ENCODE measurements at regions not wholly inside any gene's neighbourhood (a gene's known extent, or its start where the extent isn't known, plus 50 kb on each side); places are given as distances from the start of the nearest gene placed in this dataset.

DNA sequence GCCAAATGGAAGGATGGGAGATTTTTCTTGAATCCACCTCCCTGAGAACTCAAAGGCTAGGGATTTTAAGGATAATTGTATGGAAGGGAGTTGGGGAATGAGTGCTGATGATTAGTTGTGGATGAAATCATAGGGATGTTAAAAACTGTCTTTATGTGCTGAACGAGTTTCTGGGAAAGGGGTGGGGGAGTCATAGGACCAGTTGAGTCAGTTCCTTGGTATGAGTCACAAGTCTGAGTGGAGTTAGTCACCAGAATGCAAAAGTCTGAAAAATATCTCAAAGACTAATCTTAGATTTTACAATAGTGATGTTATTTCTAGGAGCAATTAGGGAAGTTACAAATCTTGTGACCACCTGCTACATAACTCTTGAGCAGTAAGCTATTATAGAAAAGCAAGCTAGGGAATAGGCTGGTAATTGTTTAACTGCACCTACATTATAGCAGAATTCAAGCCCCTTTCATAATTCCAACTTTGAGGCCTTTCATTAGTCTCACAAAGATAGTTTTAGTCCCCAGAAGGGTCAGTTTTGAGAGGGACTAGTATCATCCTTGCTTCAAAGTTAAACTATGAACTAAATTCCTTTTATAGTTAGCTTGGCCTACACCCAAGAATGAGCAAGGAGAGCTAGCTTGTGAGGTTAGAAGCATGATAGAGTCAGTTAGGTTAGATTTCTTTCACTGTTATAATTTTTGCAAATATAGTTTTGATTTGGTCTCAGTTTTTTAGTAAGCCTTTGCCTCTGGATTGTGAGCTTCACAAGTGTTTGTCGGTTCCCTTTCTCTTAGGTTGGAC is 668.0 kb downstream of the ETS1 start:
- DNase-seq, result no peak

DNA sequence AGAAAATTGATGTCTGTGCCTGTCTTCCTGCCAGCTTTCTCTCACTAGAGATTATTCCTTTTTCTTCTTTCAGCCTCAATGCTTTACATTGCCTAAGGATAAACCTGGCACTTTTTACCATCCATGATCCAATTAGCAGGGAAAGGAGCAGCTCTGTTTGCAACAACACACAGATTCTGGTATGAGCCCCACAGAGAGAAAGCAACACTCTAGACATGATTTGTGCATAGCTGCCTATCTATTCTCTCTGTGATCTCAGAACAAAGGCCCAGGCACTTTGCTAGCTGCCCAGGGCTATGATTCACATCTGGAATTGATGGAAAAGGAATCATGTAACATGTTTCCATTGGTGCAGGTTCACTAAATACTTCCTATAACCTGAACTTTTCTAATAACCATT is 685.0 kb downstream of the ETS1 start:
- DNase-seq, result no peak

DNA sequence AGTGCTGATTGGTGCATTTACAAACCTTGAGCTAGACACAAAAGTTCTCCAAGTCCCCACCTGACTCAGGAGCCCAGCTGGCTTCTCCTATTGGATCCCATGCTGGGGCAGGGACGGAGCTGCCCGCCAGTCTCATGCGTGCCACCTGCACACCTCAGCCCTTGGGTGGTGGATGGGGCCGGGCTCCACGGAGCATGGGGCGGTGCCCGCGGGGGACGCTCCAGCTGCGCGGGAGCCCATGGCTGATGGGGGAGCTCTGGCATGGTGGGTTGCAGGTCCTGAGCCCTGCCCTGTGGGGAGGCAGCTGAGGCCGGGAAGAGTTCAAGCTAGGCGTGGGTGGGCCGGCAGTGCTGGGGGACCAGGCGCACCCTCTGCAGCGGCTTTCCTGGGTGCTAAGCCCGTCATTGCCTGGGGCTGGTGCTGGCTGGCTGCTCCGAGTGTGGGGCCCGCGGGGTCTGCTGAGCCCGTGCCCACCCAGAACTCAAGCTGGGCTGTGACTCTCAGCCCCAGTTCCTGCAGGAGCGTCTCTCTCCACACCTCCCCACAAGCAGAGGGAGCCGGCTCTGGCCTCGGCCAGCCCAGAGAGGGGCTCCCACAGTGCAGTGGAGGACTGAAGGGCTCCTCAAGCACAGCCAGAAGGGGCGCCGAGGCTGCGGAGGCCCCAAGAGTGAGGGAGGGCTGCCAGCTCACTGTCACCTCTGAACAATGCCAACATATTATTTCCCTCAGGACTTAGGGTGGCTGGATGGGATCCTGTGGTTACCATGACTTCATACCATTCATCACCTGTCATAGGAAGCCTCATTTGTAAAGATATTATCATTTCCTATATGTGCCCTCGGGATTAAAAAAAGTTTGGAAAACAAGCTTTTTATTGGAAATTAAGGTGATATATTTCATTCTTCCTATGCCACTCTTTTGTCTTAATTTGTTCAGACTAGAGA is 688.7 kb downstream of the ETS1 start:
- no peak for DNase-seq

DNA sequence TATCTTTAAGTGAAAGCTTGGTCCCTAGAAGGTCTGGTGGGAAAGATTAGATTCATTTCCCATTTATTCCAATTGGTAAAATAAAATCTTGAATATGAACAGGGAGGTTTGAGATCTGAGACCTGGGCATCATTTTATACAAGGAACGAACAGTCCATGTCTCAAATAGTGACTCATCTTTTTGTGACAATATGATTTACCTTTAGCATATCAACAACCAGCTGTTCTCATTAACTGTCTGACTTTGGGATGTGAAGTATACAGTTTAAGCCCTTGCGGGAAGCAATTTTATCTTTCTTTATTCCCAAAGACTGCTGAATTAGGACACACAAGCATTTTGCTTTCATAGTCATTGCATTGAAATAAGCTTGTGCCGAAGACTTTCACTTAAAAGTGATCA is 691.6 kb downstream of the ETS1 start:
- DNase-seq, result no peak

DNA sequence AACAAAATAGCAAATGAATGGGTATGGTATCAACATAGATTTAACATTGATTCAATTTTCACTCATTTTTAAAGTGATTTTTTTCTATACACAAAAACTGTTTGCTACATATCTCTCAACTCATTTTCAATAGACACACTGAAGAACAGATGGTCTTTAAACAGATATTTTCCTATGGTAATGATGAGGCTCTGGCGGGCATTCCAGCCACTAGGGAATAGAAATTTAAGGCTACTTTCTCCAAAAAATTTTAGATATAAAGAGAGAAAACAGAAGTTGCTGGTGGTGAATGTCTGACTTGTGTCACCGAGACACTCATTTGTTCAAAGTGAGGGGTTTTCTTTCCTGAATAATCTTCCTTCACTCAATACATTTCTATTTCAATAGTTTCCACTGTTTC is 693.0 kb downstream of the ETS1 start:
- DNase-seq, result no peak

DNA sequence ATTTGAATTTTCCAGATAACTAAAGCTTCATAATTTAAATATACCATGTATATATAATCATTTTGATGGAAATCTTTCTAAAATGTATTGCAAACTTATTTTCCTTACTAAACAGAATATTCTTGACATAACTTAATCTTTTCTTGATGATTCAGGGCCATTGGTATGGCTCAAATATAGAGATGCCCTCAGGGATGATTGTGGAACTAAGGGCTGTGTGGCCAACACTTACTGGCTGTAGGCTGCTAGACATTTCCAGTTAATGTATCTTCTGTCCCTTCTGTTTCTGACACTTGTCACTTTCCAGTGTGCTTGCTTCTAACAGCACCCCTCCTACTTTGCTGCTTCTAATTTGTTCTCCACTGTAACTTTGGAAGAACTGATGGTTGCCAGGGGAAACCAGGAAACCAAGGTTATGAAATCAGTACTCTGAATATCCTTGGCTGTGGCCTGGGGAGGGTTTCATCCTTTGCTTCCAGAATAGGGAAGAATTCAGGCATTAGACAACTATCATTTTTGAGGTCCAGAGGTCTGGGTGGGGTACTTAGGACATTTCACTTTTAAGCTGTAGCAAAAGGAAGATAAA is 697.2 kb downstream of the ETS1 start:
- DNase-seq, result no peak

DNA sequence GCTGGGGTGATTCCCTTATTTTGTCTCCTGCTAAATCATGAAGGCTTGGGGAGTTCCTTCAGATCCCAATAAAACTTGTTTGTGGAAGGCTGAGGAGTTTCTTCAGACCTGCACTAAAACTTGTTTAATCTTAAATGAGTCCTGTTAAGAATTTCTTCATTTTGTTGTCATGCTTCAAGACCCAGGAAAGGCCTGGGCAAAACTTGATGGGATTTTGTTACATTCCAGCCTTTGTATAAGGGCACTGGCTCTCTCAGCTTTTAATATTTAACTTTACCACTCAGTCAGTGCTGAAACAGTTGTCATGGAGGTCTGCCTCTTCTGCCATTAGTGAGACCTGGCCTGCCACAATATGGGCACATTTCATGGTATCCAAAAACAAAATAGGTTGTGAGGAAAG is 699.0 kb downstream of the ETS1 start:
- no peak for DNase-seq

DNA sequence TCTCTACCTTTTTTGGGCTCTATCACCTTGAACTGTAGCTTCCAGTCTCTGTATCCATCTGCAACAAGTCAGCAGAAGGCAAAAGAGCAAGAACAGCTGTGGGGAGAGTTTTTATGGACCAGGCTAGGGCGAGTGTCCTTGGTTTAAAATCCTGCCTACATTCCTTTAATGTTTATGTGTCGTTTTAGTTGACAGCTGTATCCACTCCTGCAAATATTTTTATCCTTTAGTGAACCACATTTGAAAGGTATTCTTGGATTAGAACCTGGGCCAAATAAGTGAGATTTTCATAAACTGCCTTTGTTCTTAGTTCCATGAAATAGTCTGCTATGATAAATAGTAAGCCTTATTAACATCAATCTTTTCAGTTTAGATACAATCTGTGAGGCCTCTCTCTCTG is 712.2 kb downstream of the ETS1 start:
- no peak for DNase-seq

DNA sequence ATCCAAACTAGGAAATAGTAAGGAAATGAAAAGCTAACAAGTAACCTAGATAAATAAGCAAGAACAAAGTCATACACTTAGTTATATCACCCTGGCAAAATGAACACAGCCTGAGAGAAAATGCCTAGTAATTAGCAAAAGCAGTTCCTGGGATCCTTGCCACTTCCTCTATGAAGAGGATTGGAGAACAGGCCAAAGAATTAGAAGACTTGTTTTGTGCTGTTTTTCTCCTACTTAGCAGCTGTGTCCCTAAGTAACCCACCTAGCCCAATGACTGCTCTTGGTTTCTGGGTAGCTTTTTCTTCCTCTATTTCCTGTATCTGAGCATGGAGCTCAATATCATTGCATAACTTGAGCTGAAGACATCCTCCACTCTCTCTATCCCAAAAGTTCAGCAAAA is 713.9 kb downstream of the ETS1 start:
- DNase-seq, result no peak

DNA sequence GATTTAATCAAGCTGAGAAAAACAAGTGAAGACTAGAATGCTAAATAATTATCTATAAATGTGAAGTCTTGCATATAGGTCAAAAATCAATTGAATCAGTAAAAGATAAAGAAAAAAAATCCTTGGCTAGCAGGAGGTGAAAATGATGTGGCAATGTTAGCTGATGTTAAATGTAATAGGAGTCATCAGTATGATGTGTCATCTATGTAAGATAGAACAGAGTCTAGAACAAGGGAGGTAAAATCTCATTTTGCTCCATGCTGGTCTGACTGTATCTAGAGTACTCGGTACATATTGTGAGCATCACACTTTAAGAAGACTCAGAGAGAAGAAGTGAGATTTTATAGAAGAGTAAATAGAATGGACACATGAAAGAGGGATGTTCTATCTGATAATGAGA is 721.2 kb downstream of the ETS1 start:
- DNase-seq, result no peak

DNA sequence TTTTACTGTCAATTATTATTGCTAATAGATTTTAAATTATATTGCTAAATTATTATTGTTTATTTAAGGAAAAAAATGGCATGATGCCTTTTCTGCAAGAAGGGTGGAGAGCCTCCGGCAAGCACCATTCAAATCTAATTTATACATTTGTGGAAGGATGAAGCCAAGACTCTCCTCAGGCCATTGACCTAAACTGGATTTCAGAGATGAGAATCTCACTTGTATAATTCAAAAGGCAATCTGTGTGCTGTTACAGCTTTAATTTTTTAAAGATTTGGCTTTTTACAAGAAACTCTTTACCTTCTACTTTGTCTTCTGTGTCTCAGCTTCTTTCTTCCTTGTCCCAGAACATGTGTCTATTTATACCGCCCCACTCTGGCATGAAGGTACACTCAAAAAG is 722.5 kb downstream of the ETS1 start:
- DNase-seq, result no peak

DNA sequence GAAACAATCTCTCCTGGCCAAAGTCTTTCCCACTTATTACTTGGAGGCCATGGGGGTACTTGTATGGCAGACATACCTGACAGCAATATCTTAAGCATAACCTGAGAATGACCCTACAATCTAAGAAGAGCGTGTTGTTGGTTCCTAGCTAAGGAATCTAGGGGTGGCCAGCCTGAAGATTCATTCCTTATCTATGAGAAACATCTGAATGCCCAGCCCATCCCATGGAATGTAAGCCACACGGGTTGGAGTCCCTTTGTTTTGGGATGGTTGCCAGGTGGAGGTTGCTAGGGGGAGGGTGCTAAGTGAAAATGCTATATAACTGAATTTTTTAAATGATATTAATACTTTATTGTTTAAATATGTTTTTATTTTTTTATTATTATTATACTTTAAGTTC is 725.0 kb downstream of the ETS1 start:
- DNase-seq, result no peak

DNA sequence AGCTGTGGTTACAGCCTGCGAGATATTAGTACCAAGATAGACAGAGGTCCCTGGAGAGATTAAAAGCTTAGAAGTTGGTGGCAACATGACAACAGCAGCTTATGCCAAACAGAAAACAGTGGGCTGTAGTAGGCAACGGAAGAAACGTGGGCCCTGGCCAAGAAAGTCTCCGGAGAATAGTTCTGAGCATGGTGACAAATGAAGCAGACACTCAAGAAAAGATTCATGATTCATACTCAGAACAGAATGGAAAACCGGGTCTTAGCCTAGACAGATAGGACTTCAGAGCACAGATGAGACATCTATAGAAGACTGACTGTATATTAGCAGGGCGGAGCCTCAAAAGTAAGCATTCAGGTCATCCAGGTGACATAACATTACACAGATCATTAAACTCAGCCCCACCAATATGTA is 727.4 kb downstream of the ETS1 start:
- DNase-seq, result no peak

DNA sequence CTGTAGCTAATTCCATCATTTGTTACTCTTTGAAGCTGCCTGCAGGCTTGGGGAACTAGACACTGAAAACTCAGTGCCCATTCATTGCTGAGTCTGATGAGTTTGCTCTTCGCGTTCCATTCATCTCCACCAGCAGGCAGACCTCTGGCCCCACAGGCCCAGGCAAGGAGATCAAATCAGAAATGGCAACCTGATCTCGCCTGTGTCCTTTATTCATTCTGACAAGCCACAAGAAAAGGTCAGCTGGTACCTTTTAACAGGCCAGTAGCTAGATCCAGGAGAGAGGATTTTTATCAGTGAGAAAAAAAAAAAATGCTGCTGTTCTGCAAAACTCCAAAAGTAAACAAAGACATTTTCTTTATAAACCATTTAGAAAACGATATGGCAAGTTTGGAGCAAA is 742.5 kb downstream of the ETS1 start:
- DNase-seq, result no peak

DNA sequence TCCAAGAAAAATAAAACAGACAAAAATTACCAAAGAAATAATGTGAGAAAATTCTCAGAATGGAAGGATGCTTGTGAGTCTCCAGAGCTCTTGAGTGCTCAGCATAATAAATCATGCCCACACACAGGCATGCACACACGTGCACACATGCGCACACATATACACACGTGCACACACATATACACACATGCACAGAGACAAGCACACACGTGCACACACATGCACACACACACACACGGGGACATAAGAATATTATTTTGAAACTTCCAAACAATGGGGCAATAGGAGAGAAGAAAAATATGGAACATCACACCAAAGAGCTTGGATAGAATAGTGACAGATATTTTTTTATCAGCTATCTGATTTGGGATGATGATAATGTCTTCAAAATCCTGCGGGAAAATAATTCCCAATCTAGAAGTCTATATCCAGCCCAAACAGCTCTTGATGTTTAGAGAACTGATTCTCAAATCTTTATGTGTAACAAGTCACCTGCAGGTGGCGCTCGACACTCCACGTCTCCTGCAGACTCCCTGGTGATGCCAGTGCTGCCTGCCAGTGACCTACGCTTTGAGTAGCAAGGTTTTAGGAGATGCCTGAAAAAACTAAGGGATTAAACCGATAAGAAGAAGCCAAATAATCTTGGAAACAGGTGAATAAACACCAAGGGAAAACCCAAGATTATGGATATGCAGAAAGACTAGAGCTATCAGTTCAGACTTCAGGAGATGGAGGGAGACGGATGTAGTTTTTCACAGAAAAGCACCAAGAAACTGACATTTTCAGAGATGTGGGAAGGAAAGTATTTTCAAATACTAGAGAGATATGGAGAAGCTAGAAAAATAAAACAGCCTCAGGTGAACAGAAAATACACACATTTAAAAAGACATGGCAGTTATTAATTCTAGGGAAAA is 743.6 kb downstream of the ETS1 start:
- peak; percentile 8 for DNase-seq

DNA sequence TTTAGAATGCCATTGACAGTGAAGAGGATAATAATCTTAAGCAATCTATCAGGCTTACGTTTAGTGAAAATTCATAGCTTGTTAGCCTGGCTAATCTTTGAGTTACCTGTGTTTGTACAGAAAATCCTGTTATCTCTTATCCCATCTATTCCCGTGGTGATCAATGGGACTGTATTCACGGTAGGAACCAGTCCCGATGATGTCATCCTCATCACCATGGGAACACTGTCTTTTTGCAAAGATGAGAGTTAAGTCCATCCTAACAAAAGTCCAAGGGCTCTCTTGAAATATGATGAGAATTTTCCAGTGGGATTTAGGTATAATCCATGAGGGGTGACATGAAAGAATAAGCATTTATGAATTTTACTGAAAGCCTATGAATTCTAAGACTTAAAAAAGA is 762.2 kb downstream of the ETS1 start:
- no peak for DNase-seq

DNA sequence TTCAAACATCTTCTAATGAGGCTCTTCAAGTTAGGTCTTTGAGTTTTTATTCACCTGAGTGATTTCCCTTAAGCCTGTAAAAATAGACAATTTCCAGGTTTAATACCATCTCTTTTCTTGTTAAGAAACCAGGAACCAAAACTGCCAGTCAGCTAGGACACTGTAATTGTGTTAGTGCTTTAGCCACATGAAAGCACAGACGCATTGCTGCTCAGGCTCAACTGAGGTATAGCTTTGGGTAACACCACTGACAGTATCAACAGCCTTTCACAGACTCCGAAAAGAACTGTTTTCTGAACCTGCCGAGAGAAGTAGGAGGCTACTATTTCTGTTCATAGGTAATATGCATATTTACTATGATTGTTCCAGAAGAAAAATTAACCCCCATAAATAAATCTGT is 768.7 kb downstream of the ETS1 start:
- DNase-seq, result no peak

DNA sequence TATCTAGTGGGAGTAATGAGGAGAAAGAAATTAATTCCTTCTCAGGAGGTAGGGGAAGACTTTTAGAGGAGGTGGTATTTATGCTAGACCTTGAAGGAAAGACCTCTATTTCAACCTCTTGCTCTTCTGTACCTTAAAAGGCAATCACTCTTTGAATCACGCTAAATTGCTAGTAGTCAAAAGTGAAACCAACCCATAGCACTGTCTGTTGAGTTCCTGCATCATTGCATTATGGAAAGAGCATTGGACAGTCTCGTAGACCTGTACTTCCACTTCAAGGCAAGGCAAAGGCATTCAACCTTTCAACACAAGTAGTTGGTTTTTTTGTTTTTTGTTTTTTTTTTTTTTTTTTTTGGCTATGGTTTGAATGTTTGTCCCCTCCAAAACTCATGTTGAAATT is 770.4 kb downstream of the ETS1 start:
- no peak for DNase-seq

DNA sequence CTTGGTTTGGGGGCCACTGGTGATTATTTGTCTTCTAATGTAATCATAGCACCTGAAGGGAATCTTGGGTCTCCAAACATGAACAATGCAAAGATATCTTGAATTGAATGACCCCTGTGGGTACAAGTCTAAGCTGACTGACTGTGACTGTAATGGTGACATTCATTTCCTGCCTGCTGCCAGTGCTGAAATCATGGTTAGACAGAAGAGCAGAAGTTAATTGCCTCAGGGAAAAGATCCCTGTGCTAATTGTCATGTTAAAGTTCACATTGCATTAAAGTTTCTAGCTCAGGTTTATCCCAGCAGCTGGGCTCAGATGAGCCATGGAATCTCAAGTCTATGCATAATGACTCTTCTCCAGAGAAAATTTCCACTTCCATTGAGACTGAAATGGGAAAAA is 772.0 kb downstream of the ETS1 start:
- DNase-seq, result no peak

DNA sequence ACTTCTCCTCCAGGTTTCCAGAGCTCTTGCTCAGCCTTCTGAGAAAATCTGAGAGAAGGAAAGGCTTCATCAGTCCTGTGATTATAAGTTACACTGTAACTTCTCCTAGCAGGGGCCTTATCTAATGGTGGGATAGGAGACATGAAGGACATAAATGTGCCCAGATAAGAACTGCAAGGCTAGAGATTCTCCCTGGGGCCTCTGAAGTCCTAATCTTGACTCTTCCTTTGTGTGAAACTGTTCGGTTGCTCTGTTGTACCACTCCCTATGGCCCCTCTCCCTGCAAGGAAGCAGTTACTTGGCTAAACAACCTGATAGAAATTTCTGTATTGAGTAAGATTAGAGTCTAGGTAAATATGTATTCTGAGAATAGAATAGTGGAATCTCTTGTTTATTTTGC is 780.9 kb downstream of the ETS1 start:
- DNase-seq, result no peak

DNA sequence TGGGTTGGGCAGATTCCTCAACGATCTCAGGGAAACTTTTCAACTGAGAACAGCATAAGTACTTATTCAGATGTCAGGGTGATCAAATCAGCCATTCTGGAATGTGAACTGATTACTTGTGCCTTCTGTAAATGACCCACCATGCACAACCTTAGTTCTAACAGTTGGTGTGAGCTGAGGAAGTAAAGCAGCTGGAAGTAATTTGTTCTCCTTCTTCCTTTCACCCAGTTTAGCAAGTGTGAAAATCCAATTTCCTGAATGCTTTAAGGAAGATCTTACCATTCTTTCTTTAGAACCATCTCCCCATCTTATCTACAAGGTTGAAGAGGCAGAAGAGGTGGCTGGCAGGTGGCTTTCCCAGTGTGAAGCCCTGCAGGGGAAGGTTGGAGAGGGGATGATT is 781.6 kb downstream of the ETS1 start:
- no peak for DNase-seq

DNA sequence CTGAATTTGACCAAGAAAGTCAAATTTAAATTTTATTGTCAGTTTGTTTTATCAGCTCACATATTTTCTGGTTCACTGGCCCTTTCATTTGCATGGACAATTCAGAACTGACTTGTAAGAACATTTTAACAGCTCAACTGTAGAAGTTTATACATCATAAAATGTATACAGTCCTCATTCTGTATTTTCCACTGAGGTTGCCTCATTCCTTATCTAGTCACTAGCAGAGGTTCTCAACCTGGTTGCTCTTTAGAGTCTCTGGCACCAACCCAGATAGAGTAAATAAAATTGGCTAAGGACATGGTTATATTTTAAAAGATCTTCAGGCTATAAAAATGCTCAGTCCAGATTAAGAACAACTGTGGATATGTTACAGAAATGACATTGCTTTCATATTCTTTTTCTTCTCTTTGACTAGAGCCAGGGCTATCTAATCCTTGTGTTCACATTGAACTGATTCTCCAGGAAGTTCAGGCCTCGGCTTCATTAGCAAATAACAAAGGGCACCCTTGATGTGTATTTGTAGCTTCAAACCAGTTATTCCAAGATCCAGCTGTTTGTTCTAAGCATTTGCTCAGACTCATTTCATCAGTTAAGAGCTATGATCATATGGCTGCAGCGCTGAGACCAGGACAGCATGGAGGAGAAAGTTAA is 782.5 kb downstream of the ETS1 start:
- no peak for DNase-seq

All from KG1 (cell line).